ACHN (cell line): ENCODE measurements at regions not wholly inside any gene's neighbourhood (a gene's known extent, or its start where the extent isn't known, plus 50 kb on each side); places are given as distances from the start of the nearest gene placed in this dataset.
"Not testable (repeated sequence)": the region's sequence is repeated elsewhere in the genome, so short reads cannot be mapped to it uniquely, and the experiment has no call there.

Experiments used
- DNase-seq: peaks from one replicate; pipeline ENCODE4 v3.0.0-alpha.2; 2015
- in situ Hi-C: cut with HindIII; loops from 2 replicates; pipeline ENCODE4 v1.10.0; 2017; ENCODE audit warnings: low sequenced_read_pairs, low pct_ligation_motif_present, low pct_unique_long_range_greater_than_20kb

GRCh38 chr3:95462161-95462560, 1352.2 kb upstream of the EPHA6 start:
- DNase-seq: no peak
- in situ Hi-C loops: no loop called here

GRCh38 chr3:95464346-95464745, 1350.0 kb upstream of the EPHA6 start:
- in situ Hi-C loops: no loop called here
- no peak for DNase-seq

GRCh38 chr3:95468331-95468730, 1346.1 kb upstream of the EPHA6 start:
- in situ Hi-C loops: no loop called here
- DNase-seq: no peak

GRCh38 chr3:95474338-95474737, 1340.1 kb upstream of the EPHA6 start:
- in situ Hi-C loops: no loop called here
- no peak for DNase-seq

- in situ Hi-C loops: no loop called here
- DNase-seq: no peak
Measured at GRCh38 chr3:95476534-95476933, 1337.9 kb upstream of the EPHA6 start.

DNA sequence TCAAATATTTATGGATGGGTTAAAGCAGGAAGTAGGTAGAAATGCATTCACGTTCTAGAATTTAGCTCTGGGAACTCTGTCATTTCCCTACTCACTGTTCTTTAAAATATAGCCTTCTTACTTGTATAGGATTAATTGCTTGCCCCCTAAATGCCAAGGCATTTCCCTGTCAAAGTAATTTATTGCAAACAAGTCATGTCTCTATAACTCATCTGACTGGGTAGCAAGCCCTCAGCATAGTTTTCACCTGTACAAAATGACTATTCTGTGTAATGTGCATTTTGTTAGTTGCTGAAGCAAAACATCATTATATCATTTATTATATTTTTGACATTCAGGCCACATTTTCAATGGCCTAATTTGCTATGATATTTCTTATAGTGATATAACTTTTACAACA, 1308.2 kb upstream of the EPHA6 start:
- DNase-seq: no peak
- in situ Hi-C loops: no loop called here

DNA sequence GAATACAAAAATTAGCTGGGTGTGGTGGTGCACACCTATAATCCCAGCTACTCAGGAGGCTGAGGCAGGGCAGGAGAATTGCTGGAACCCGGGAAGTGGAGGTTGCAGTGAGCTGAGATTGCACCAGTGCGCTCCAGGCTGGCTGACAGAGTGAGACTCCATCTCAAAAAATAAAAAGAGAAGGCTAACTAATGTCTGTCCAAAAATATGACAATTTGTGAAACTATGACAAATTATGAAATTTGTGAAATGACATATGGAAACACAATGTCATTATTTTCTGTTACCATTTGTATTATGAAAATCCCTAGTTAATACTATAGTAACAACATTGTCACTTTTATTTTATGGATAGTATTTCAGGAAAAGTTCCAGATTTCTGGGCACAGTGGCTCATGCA, 1306.3 kb upstream of the EPHA6 start:
- no peak for DNase-seq
- in situ Hi-C loops: no loop called here

DNA sequence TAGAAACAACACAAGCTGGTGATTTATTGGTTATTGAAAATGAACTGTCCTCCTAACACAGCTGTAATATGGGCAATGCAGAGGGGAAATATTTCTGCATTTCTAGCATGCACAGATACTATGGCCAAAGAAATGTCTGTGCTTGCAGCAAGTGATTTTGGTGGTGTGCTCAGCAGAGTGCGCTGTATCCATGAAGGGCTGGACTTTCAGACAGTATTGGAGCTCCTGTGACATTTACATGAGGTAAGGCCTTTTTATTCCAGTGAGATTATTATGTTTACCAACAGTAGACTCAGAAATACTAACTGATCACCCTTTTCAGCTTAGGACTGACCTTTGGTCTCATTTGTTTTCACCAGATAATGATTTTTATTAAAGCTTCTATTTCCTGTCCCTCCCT, 1302.6 kb upstream of the EPHA6 start:
- no peak for DNase-seq
- in situ Hi-C loops: no loop called here

DNA sequence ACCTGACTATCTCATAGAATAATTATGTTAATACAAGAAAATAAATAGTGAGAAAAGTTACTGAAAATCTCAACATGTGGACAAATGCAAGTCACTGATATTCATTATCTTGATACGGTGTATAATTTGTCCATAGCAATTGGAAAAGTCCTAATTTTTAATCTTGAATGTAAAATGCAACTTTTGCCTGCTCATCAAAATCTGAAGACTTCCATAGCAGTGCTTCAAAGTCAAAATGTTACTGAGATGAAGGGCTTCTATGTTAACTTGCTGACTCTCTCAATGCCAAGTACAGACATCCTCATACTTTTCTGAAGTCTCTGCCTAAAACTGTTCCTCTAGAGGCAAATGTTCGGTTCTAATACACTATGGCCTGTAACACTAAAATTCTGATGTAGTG, 1300.1 kb upstream of the EPHA6 start:
- no peak for DNase-seq
- in situ Hi-C loops: no loop called here

DNA sequence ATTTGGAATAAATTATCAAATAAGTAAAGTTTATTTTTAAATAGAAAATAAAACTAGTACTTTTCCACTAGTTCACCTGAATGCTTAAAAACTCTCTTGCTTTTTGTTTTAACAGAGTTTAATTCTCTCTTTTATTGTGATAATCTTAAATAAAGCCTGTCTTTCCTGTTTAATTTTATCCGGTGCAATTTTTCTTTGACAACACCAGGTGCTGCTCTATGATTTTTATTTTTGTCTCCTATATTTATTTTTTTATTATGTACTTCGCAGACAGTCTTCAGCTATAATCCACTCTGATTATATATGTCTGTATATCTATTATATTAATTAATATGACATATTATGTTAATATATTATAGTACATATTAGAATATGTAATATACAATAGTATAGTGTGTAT, 1293.0 kb upstream of the EPHA6 start:
- no peak for DNase-seq
- in situ Hi-C loops: no loop called here

GRCh38 chr3:95522449-95522848, 1291.9 kb upstream of the EPHA6 start:
- in situ Hi-C loops: no loop called here
- DNase-seq: no peak

GRCh38 chr3:95539950-95540483, 1274.4 kb upstream of the EPHA6 start:
- in situ Hi-C loops: no loop called here

GRCh38 chr3:95565502-95565901, 1248.9 kb upstream of the EPHA6 start:
- in situ Hi-C loops: no loop called here
- no peak for DNase-seq

More at GRCh38 chr3:95539950-95540483, 1274.4 kb upstream of the EPHA6 start:
- DNase-seq: no peak

DNA sequence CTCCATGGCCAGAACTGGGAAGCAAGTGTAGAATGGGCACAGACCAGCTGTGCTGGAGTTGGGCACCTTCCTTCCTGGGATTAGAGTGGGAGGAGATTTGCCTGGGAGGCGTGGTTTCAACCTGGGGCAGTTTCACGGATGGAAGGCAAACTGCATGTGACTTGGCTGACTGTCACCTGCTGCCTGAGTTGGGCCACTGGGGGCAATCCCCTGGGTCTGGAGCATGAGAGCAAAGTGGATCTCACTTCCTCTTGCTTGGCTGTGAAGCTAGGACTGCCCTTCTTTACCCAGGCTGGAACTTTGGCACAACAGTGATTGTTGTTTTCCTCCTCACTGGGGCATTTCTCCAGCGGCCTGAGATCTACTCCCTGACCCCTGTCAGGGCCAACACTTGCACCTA, 1247.0 kb upstream of the EPHA6 start:
- DNase-seq: no peak
- in situ Hi-C loops: no loop called here

DNA sequence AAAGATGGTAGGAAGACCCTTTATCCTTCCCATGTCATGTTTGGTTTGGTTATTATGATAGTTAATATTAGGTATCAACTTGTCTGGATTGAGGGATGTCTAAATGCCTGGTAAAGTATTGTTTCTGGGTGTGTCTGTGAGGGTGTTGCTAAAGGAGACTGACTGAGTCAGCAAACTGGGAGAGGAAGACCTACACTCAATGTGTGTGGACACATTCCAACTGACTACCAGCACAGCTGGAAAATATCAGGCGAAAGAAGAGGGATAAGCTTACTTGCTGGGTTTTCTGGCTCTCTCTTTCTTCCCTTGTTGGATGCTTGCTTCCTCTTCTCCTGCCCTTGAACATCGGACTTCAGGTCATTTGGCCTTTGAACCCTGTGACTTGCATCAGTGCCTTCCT, 1227.6 kb upstream of the EPHA6 start:
- in situ Hi-C loops: no loop called here
- DNase-seq: no peak

GRCh38 chr3:95587641-95588040, 1226.8 kb upstream of the EPHA6 start:
- DNase-seq, in situ Hi-C loops: not testable (repeated sequence)

DNA sequence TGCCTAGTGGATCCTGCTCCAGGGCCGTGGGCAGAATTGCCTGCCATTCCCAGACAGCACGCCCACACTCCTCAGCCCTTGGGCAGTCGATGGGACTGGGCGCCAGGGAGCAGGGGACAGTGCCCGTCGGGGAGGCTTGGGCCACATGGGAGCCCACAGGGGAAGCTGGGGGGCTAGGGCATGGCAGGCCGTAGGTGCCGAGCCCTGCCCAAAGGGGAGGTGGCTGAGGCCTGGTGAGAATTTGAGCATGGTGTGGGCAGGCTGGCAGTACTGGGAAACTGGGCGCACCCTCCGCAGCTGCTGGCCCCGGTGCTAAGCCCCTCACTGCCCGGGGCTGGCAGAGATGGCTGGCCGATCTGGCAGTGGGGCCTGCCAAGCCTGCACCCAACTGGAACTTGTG, 1225.9 kb upstream of the EPHA6 start:
- in situ Hi-C loops: no loop called here
- no peak for DNase-seq

DNA sequence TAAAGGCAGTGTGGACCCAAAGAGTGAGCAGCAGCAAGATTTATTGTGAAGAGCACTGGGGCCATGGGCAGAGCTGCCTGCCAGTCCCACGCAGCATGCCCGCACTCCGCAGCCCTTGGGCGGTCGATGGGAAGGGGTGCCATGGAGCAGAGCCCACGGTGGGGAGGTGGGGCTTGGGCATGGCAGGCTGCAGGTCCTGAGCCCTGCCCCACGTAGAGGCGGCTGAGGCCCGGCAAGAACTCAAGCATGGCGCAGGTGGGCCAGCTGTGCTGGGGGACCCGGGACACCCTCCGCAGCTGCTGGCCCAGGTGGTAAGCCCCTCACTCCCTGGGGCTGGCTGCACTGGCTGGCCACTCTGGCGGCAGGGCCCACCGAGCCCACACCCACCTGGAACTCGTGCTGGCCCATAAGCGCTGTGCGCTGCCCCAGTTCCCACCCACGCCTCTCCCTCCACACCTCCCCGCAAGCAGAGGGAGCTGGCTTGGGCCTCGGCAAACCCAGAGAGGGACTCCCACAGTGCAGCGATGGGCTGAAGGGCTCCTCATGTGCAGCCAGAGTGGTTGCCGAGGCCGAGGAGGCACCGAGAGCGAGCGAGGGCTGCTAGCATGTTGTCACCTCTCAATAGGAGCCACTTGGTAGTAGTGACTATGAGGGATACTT, 1218.8 kb upstream of the EPHA6 start:
- DNase-seq: no peak
- in situ Hi-C loops: no loop called here

DNA sequence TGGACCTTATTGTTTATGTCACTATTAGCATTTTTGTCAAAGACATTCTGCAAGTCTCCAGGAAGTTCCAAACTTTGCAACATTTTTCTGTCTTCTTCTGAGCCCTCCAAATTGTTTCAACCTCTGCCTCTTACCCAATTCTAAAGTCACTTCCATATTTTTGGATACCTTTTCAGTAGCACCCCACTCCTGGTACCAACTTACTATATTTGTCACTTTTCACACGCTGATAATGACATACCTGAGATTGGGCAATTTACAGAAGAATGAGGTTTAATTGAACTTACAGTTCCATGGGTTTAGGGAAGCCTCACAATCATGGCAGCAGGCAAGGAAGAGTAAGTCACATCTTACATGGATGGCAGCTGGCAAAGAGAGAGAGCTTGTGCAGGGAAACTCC, 1206.5 kb upstream of the EPHA6 start:
- in situ Hi-C loops: no loop called here
- no peak for DNase-seq

DNA sequence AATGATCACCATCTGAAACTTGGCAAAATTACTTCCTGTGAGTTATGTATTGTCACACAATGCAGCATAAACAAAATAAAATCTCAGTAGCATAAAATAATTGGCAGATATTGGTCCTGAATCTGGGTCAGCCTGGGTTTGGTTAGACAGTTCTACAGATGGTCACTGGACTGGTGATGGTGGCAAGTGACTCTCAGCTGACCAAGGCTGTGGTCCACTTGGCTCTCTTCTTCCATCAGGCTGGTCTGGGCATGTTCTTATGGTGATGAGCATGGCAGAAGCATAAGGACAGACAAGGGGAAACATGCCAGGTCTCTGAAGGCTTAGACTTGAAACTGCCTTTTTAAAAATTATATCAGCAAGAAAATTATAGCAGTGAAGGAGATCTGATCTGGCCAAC, 1205.0 kb upstream of the EPHA6 start:
- in situ Hi-C loops: no loop called here
- no peak for DNase-seq

DNA sequence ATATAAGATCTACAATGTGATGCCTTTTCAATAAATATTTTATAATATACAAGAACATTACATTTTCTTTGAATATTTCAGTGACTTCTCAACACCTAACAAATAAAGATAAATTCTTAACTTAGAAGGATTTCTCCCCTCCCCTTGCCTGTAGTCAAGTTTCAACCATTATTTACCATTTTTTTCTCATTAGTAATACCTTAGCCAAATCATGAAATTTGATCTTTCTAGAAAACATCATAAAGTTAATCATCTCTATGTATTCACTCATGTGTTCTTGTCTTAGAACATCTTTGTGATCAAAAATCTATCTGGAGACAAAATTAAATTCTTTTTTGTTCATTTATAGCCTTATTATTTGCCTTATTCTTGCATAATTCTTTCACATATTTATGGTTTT, 1201.8 kb upstream of the EPHA6 start:
- in situ Hi-C loops: no loop called here
- DNase-seq: no peak
